HepG2 (cell line): ENCODE measurements at regions not wholly inside any gene's neighbourhood (a gene's known extent, or its start where the extent isn't known, plus 50 kb on each side); places are given as distances from the start of the nearest gene placed in this dataset.
A peak's percentile ranks its signal among the peaks of the same experiment; 100 is the strongest.

Source experiments
- ATF6 ChIP-seq: sonication (generic); formaldehyde crosslinking; conservative IDR thresholded peaks from 2 replicates; pipeline ENCODE4 v1.4.0; 2020; ENCODE audit warnings: missing genetic modification reagents
- CAMTA2 ChIP-seq: sonication (generic); formaldehyde crosslinking; IDR thresholded peaks from 2 replicates; pipeline ENCODE4 v1.4.0; 2020; ENCODE audit warnings: mild to moderate bottlenecking, missing genetic modification reagents, borderline replicate concordance
- CBX2 ChIP-seq, 2 experiments: fragments of 200-600 bp in 1 of 2; sonication (generic); formaldehyde crosslinking in 1 of 2; IDR thresholded peaks; 2 replicates each; pipeline versions ENCODE4 v1.7.0 to v1.8.1; 2018 to 2022; ENCODE audit warnings: low read depth in 2 of 2, low read length in 1 of 2, mild to moderate bottlenecking in 1 of 2, missing genetic modification reagents in 1 of 2
- CEBPG ChIP-seq: IDR thresholded peaks from 2 replicates; pipeline ENCODE4 v1.6.1; 2016
- FOSL2 ChIP-seq: sonication (generic); formaldehyde crosslinking; IDR thresholded peaks from 2 replicates; pipeline ENCODE4 v1.4.0; 2020; ENCODE audit warnings: missing genetic modification reagents
- FOXA3 ChIP-seq: IDR thresholded peaks from 2 replicates; pipeline ENCODE4 v1.6.1; 2016; ENCODE audit warnings: missing genetic modification reagents, missing compliant biosample characterization
- FOXK1 ChIP-seq: sonication (generic); formaldehyde crosslinking; IDR thresholded peaks from 2 replicates; pipeline ENCODE4 v1.4.0; 2020; ENCODE audit warnings: low read depth, missing genetic modification reagents, borderline replicate concordance
- IKZF1 ChIP-seq: fragments of 450-650 bp; IDR thresholded peaks from 2 replicates; pipeline ENCODE4 v1.7.1; 2016
- MBD4 ChIP-seq: IDR thresholded peaks from 2 replicates; pipeline ENCODE4 v1.6.1; 2012; ENCODE audit warnings: low read length, inconsistent platforms, borderline replicate concordance
- NCOA2 ChIP-seq: sonication (generic); formaldehyde crosslinking; IDR thresholded peaks from 2 replicates; pipeline ENCODE4 v1.8.0; 2022; ENCODE audit warnings: inconsistent platforms
- NCOA5 ChIP-seq: sonication (generic); formaldehyde crosslinking; IDR thresholded peaks from 2 replicates; pipeline ENCODE4 v1.4.0; 2020; ENCODE audit warnings: missing genetic modification reagents
- NFKBIZ ChIP-seq: IDR thresholded peaks from 2 replicates; pipeline ENCODE4 v1.6.1; 2018; ENCODE audit warnings: missing genetic modification reagents, missing compliant biosample characterization
- NR2F6 ChIP-seq, 2 experiments: IDR thresholded peaks; 2 replicates each; pipeline ENCODE4 v1.6.1; 2016; ENCODE audit warnings: antibody characterized with exemption in 1 of 2, mild to moderate bottlenecking in 1 of 2
- NR3C1 ChIP-seq: sonication (generic); formaldehyde crosslinking; IDR thresholded peaks from 2 replicates; pipeline ENCODE4 v1.4.0; 2020; ENCODE audit warnings: missing genetic modification reagents
- POLR2A ChIP-seq, 2 experiments: IDR thresholded peaks; 2 replicates each; pipeline ENCODE4 v1.6.1; 2011; ENCODE audit warnings: low read depth in 2 of 2, low read length in 2 of 2, mild to moderate bottlenecking in 1 of 2, moderate library complexity in 1 of 2; ENCODE audit not compliant: insufficient read depth in 1 of 2
- POLR2G ChIP-seq: fragments of 200-400 bp; formaldehyde crosslinking; IDR thresholded peaks from 2 replicates; pipeline ENCODE4 v1.6.1; 2018; ENCODE audit warnings: mild to moderate bottlenecking, low read depth, low read length, moderate library complexity
- RXRA ChIP-seq: sonication (generic); formaldehyde crosslinking; IDR thresholded peaks from 2 replicates; pipeline ENCODE4 v1.5.1; 2020; ENCODE audit warnings: missing genetic modification reagents
- SAP130 ChIP-seq: IDR thresholded peaks from 2 replicates; pipeline ENCODE4 v1.6.1; 2016; ENCODE audit warnings: low read depth
- SKIL ChIP-seq: sonication (generic); formaldehyde crosslinking; IDR thresholded peaks from 2 replicates; pipeline ENCODE4 v1.8.0; 2022; ENCODE audit warnings: missing genetic modification reagents, mild to moderate bottlenecking, moderate library complexity, borderline replicate concordance
- SMYD3 ChIP-seq: sonication (generic); formaldehyde crosslinking; IDR thresholded peaks from 2 replicates; pipeline ENCODE4 v1.8.1; 2023; ENCODE audit warnings: mild to moderate bottlenecking, missing genetic modification reagents
- TEAD3 ChIP-seq: optimal IDR thresholded peaks from 2 replicates; pipeline ENCODE3; 2016; ENCODE audit warnings: borderline replicate concordance
- TOPORS ChIP-seq: sonication (generic); formaldehyde crosslinking; IDR thresholded peaks from 2 replicates; pipeline ENCODE4 v1.8.0; 2023; ENCODE audit warnings: mild to moderate bottlenecking, missing genetic modification reagents
- YEATS2 ChIP-seq: sonication (generic); formaldehyde crosslinking; IDR thresholded peaks from 2 replicates; pipeline ENCODE4 v1.4.0; 2020; ENCODE audit warnings: missing genetic modification reagents, borderline replicate concordance
- ZC3H4 ChIP-seq: sonication (generic); formaldehyde crosslinking; IDR thresholded peaks from 2 replicates; pipeline ENCODE4 v1.4.0; 2020; ENCODE audit warnings: missing genetic modification reagents, borderline replicate concordance
- ZFP36L2 ChIP-seq: sonication (generic); formaldehyde crosslinking; IDR thresholded peaks from 2 replicates; pipeline ENCODE4 v1.4.0; 2020; ENCODE audit warnings: missing genetic modification reagents
- ZNF235 ChIP-seq: sonication (generic); formaldehyde crosslinking; IDR thresholded peaks from 2 replicates; pipeline ENCODE4 v1.8.1; 2023; ENCODE audit warnings: mild to moderate bottlenecking, missing genetic modification reagents, borderline replicate concordance
- ZNF496 ChIP-seq: sonication (generic); formaldehyde crosslinking; IDR thresholded peaks from 2 replicates; pipeline ENCODE4 v1.8.1; 2023; ENCODE audit warnings: mild to moderate bottlenecking, moderate library complexity, missing genetic modification reagents; ENCODE audit not compliant: insufficient replicate concordance
- TF ChIP-seq, protein P1 (sequence below): IDR thresholded peaks from 2 replicates; pipeline ENCODE4 v1.6.1; 2018; ENCODE audit warnings: missing genetic modification reagents, mild to moderate bottlenecking, missing compliant biosample characterization

- TF ChIP-seq ZNF496 (CRISPR knock-in tag) (no peak), IKZF1 (no peak), POLR2G (0 out of 2 replicates have a peak, but pooled peaks have one; percentile 2), CAMTA2 (no peak), MBD4 (no peak), YEATS2 (CRISPR knock-in tag) (peak; percentile 19; the same call in 1 of the 2 replicates), SKIL (CRISPR knock-in tag) (no peak), ZFP36L2 (CRISPR knock-in tag) (no peak), FOXK1 (CRISPR knock-in tag) (0 out of 2 replicates have a peak, but pooled peaks have one; percentile 13), ZNF235 (CRISPR knock-in tag) (no peak), TOPORS (no peak), NR3C1 (CRISPR knock-in tag) (no peak), SMYD3 (CRISPR knock-in tag) (no peak), NCOA5 (CRISPR knock-in tag) (no peak), TEAD3 (CRISPR knock-in tag) (peak; percentile 35), NCOA2 (CRISPR knock-in tag) (peak; percentile 29; the same call in 1 of the 2 replicates), NFKBIZ (CRISPR knock-in tag) (no peak), CEBPG (CRISPR knock-in tag) (peak; percentile 58; the same call in 1 of the 2 replicates), ATF6 (CRISPR knock-in tag) (no peak), POLR2A (IDR thresholded peaks at IDR 0.05; ENCODE audit: insufficient read depth in 1 of 2, low read depth in 2 of 2, low read length in 2 of 2) (no peak), FOSL2 (peak; percentile 47; the same call in 1 of the 2 replicates), SAP130 (CRISPR knock-in tag) (0 out of 2 replicates have a peak, but pooled peaks have one; percentile 27), ZC3H4 (CRISPR knock-in tag) (no peak), FOXA3 (CRISPR knock-in tag) (peak; percentile 61), CBX2 (IDR thresholded peaks at IDR 0.05; ENCODE audit: low read depth, low read length) (no peak), CBX2 (CRISPR knock-in tag; IDR thresholded peaks at IDR 0.05; ENCODE audit: low read depth) (no peak), RXRA (CRISPR knock-in tag) (peak; percentile 22; the same call in 1 of the 2 replicates), NR2F6 (IDR thresholded peaks at IDR 0.05) (peak; percentile 24; the same call in 1 of the 2 replicates), NR2F6 (CRISPR knock-in tag; IDR thresholded peaks at IDR 0.05) (no peak)
- TF ChIP-seq, protein P1, sequence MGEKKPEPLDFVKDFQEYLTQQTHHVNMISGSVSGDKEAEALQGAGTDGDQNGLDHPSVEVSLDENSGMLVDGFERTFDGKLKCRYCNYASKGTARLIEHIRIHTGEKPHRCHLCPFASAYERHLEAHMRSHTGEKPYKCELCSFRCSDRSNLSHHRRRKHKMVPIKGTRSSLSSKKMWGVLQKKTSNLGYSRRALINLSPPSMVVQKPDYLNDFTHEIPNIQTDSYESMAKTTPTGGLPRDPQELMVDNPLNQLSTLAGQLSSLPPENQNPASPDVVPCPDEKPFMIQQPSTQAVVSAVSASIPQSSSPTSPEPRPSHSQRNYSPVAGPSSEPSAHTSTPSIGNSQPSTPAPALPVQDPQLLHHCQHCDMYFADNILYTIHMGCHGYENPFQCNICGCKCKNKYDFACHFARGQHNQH (CRISPR knock-in tag) = no peak
These were observed 191.3 kb upstream of the KLF14 start (continued) for GRCh38 chr7:130925136-130925794.
